GM13977 (cell line): ENCODE measurements at regions not wholly inside any gene's neighbourhood (a gene's known extent, or its start where the extent isn't known, plus 50 kb on each side); places are given as distances from the start of the nearest gene placed in this dataset.
"Not testable (repeated sequence)": the region's sequence is repeated elsewhere in the genome, so short reads cannot be mapped to it uniquely, and the experiment has no call there.

Source experiments
- DNase-seq: peaks from one replicate; pipeline ENCODE4 v3.0.0; 2012; ENCODE audit warnings: low spot score
- CTCF ChIP-seq: IDR thresholded peaks from 2 replicates; pipeline ENCODE4 v1.5.1; 2012; ENCODE audit warnings: mild to moderate bottlenecking, control low read depth; ENCODE audit not compliant: insufficient read depth; ENCODE audit errors: extremely low read depth, missing control alignments
- in situ Hi-C: fragments of 300-500 bp; cut with MboI; formaldehyde crosslinking; loops from one replicate; pipeline ENCODE4 v1.12.0; 2022; ENCODE audit warnings: low sequenced_read_pairs, low pct_unique_long_range_greater_than_20kb, mixed read lengths, inconsistent platforms; ENCODE audit not compliant: unreplicated experiment

DNA sequence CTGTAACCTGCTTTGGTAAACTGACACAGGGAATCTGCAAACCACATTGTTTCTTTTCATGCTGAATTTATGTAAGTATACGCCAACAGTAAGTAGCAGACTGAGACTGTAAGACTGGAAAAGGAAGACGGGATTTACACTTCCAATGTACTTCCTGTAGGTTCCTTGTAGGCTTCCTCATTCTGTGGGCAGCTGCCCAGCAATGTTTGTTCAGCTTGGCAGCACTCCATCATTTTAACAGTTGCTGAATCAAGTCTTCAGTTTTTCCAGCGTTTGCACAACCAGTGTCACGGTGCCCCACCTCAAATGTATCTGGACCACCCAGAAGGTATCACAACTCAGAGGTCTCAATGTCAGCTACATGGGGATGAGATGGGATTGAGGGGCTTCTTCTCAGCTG is 232.6 kb downstream of the PRDM9 start:
- in situ Hi-C loops: no loop called here
- no peak for TF ChIP-seq CTCF

GRCh38 chr5:23742701-23743100 is 235.3 kb downstream of the PRDM9 start:
- in situ Hi-C loops: no loop called here
- no peak for DNase-seq
- no peak for TF ChIP-seq CTCF

More for the DNA sequence above, 232.6 kb downstream of the PRDM9 start:
- DNase-seq: no peak

GRCh38 chr5:23755906-23756305 is 248.5 kb downstream of the PRDM9 start:
- in situ Hi-C loops: no loop called here
- no peak for TF ChIP-seq CTCF
- no peak for DNase-seq

- TF ChIP-seq CTCF: no peak
Observed at GRCh38 chr5:23756779-23757178, 249.4 kb downstream of the PRDM9 start.

DNA sequence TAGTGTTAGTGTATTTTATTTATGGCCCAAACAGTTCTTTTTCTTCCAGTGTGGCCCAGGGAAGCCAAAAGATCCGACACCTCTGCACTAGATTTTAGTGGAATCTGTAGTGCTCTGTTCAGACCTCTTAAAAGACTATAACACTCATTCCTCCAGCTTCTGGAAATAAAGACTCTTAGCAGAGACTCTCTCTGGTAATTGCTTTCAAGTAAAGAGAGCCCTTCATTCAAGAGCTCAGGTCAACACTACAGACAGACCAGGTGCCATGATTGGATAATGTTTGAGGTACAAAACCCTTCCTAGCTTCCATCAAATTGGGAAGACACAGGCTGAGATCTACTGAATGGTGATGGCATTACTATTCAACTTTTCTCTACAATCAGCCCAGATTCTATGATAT is 255.8 kb downstream of the PRDM9 start:
- TF ChIP-seq CTCF: no peak
- in situ Hi-C loops: no loop called here
- no peak for DNase-seq

More at GRCh38 chr5:23756779-23757178, 249.4 kb downstream of the PRDM9 start:
- DNase-seq: no peak
- in situ Hi-C loops: no loop called here

- in situ Hi-C loops: no loop called here
- no peak for TF ChIP-seq CTCF
- DNase-seq: no peak
Observed at GRCh38 chr5:23776684-23777083, 269.3 kb downstream of the PRDM9 start.

- DNase-seq: not testable (repeated sequence)
Observed at GRCh38 chr5:23800307-23800706, 292.9 kb downstream of the PRDM9 start.

More at GRCh38 chr5:23800307-23800706, 292.9 kb downstream of the PRDM9 start:
- in situ Hi-C loops: not testable (repeated sequence)
- TF ChIP-seq CTCF: peak; percentile 17
